ENCODE measurements at regions not wholly inside any gene's neighbourhood (a gene's known extent, or its start where the extent isn't known, plus 50 kb on each side); places are given as distances from the start of the nearest gene placed in this dataset.
"Not testable (repeated sequence)": the region's sequence is repeated elsewhere in the genome, so short reads cannot be mapped to it uniquely, and the experiment has no call there.

- SMC1A ChIA-PET (ENCODE audit: uncharacterized antibody, unreplicated experiment); CTCF ChIA-PET; H3K4me1 ChIP-seq (ENCODE audit: control insufficient read depth, insufficient read depth, low read length); ATAC-seq; H2AFZ ChIP-seq (ENCODE audit: control insufficient read depth, low read depth, low read length); POLR2A ChIA-PET; H3K27ac ChIP-seq (ENCODE audit: control insufficient read depth, insufficient read depth); H3K4me2 ChIP-seq (ENCODE audit: control insufficient read depth, insufficient read depth); H3K36me3 ChIP-seq (ENCODE audit: control insufficient read depth in 2 of 2, insufficient read depth in 2 of 2, low read length in 1 of 2); in situ Hi-C loops (cut with MboI); H3K27me3 ChIP-seq (replicated peaks in 1 of 2; ENCODE audit: control insufficient read depth in 2 of 2, insufficient read depth in 2 of 2, low read length in 1 of 2); intact Hi-C loops (cut with micrococcal nuclease; ENCODE audit: unreplicated experiment); H4K20me1 ChIP-seq (ENCODE audit: control insufficient read depth, insufficient read depth); FAIRE-seq; H3K4me3 ChIP-seq; RAD21 ChIA-PET (ENCODE audit: unreplicated experiment); H3K9ac ChIP-seq (ENCODE audit: control insufficient read depth, insufficient read depth, low read length); H3K79me2 ChIP-seq (ENCODE audit: control insufficient read depth, insufficient read depth, low read length); H3K9me3 ChIP-seq (replicated peaks; ENCODE audit: control insufficient read depth, insufficient read depth, low read length); DNase-seq (ENCODE audit: low read depth, low spot score); BruUV-seq (replicated peaks): not testable (repeated sequence)
- WGBS (ENCODE audit: insufficient coverage, insufficient replicate concordance, low lambda C conversion rate, missing lambda C conversion rate) = 8% methylated on average over 1 of the region's 2 CpGs
These were observed 165.7 kb upstream of the KCNJ15 start for GRCh38 chr21:38091061-38091460.

GRCh38 chr21:38092051-38092450 is 164.7 kb upstream of the KCNJ15 start:
- Histone ChIP-seq H3K4me2 (ENCODE audit: control insufficient read depth, insufficient read depth) (no peak overlapping the region), H3K9ac (ENCODE audit: control insufficient read depth, insufficient read depth, low read length) (no peak overlapping the region), H3K36me3 (ENCODE audit: control insufficient read depth in 2 of 2, insufficient read depth in 2 of 2, low read length in 1 of 2) (no peaks in the 10 kb centered on the region), H3K4me1 (ENCODE audit: control insufficient read depth, insufficient read depth, low read length) (no peaks in the 10 kb centered on the region), H3K27ac (ENCODE audit: control insufficient read depth, insufficient read depth) (no peak overlapping the region), H2AFZ (ENCODE audit: control insufficient read depth, low read depth, low read length) (no peak overlapping the region), H3K79me2 (ENCODE audit: control insufficient read depth, insufficient read depth, low read length) (no peaks in the 10 kb centered on the region), H3K4me3 (no peak overlapping the region), H4K20me1 (ENCODE audit: control insufficient read depth, insufficient read depth) (no peaks in the 10 kb centered on the region), H3K9me3 (replicated peaks; ENCODE audit: control insufficient read depth, insufficient read depth, low read length) (no peaks in the 10 kb centered on the region), H3K27me3 (replicated peaks in 1 of 2; ENCODE audit: control insufficient read depth in 2 of 2, insufficient read depth in 2 of 2, low read length in 1 of 2) (no peaks in the 10 kb centered on the region)
- in situ Hi-C loops (cut with MboI) (no loop called here), intact Hi-C loops (cut with micrococcal nuclease; ENCODE audit: unreplicated experiment) (no loop called here)
- no peak for FAIRE-seq
- no TSS peak for BruUV-seq (replicated peaks)
- 16% methylated on average over 6 of the region's 6 CpGs for WGBS (ENCODE audit: insufficient coverage, insufficient replicate concordance, low lambda C conversion rate, missing lambda C conversion rate)
- SMC1A ChIA-PET (ENCODE audit: uncharacterized antibody, unreplicated experiment) = no interaction called here
- POLR2A ChIA-PET = no interaction called here
- no peak for DNase-seq (ENCODE audit: low read depth, low spot score)
- CTCF ChIA-PET = no interaction called here
- RAD21 ChIA-PET (ENCODE audit: unreplicated experiment) = no interaction called here
- no peak for ATAC-seq
- TF ChIP-seq TCF3 (IDR thresholded peaks at IDR 0.05; ENCODE audit: borderline replicate concordance, insufficient read depth, low read depth, low read length) (no peak), CREM (IDR thresholded peaks at IDR 0.05; ENCODE audit: low read depth) (no peak), POU2F2 (IDR thresholded peaks at IDR 0.05; ENCODE audit: borderline replicate concordance, low read depth, low read length) (no peak), NFYA (IDR thresholded peaks at IDR 0.05; ENCODE audit: borderline replicate concordance, low read depth, low read length) (no peak)
